ENCODE measurements at regions not wholly inside any gene's neighbourhood (a gene's known extent, or its start where the extent isn't known, plus 50 kb on each side); places are given as distances from the start of the nearest gene placed in this dataset.

- H3K4me1 ChIP-seq, result no peaks in the 10 kb centered on the region
- no peak for TF ChIP-seq POLR2A (IDR thresholded peaks at IDR 0.05)
- no peak for TF ChIP-seq CTCF (IDR thresholded peaks at IDR 0.05 in 8 of 11, conservative IDR thresholded peaks at IDR 0.05 in 3 of 11)
- TF ChIP-seq POLR2AphosphoS5 (IDR thresholded peaks at IDR 0.05), result no peak
- WGBS, 5 donors, result 75 to 97% (median 90%) methylated on average over 1 of the region's 1 CpG
Measured at GRCh38 chrX:127490000-127490399, 562.2 kb downstream of the ACTRT1 start.

GRCh38 chrX:127466211-127466610 lies 586.0 kb downstream of the ACTRT1 start:
- no peaks in the 10 kb centered on the region for H3K9me3 ChIP-seq
- TF ChIP-seq CTCF (IDR thresholded peaks at IDR 0.05 in 8 of 11, conservative IDR thresholded peaks at IDR 0.05 in 3 of 11) (no peak), POLR2AphosphoS5 (IDR thresholded peaks at IDR 0.05) (no peak), POLR2A (IDR thresholded peaks at IDR 0.05) (no peak)
- H3K27ac ChIP-seq, result no peak overlapping the region
- no peak for DNase-seq
- intact Hi-C loops (cut with DNase I; ENCODE audit: low total_unique reads), result no loop called here
- no peaks in the 10 kb centered on the region for H3K36me3 ChIP-seq
- no peak overlapping the region for H3K4me3 ChIP-seq
- H3K4me1 ChIP-seq, result no peaks in the 10 kb centered on the region
- no peaks in the 10 kb centered on the region for H3K27me3 ChIP-seq (replicated peaks in 1 of 7)

More at GRCh38 chrX:127490000-127490399, 562.2 kb downstream of the ACTRT1 start:
- no peaks in the 10 kb centered on the region for H3K27me3 ChIP-seq (replicated peaks in 1 of 7)
- peaks cover 0 to 32% (median 16%) of the 10 kb centered on the region in 8 donors for H3K9me3 ChIP-seq
- no peak overlapping the region for H3K27ac ChIP-seq
- H3K36me3 ChIP-seq, result no peaks in the 10 kb centered on the region
- DNase-seq, result no peak
- no peak overlapping the region for H3K4me3 ChIP-seq
- intact Hi-C loops (cut with DNase I; ENCODE audit: low total_unique reads), result no loop called here

GRCh38 chrX:127459790-127460189 lies 592.4 kb downstream of the ACTRT1 start:
- no peaks in the 10 kb centered on the region for H3K27me3 ChIP-seq (replicated peaks in 1 of 7)
- H3K27ac ChIP-seq, result no peak overlapping the region
- H3K4me3 ChIP-seq, result no peak overlapping the region
- no peak for TF ChIP-seq CTCF (IDR thresholded peaks at IDR 0.05 in 8 of 11, conservative IDR thresholded peaks at IDR 0.05 in 3 of 11)
- TF ChIP-seq POLR2A (IDR thresholded peaks at IDR 0.05), result no peak
- TF ChIP-seq POLR2AphosphoS5 (IDR thresholded peaks at IDR 0.05), result no peak
- DNase-seq, result no peak
- no peaks in the 10 kb centered on the region for H3K36me3 ChIP-seq
- WGBS, 5 donors, result 44 to 82% (median 66%) methylated on average over 4 of the region's 4 CpGs
- intact Hi-C loops (cut with DNase I; ENCODE audit: low total_unique reads), result no loop called here
- H3K9me3 ChIP-seq, result no peaks in the 10 kb centered on the region
- H3K4me1 ChIP-seq, result no peaks in the 10 kb centered on the region

GRCh38 chrX:127457161-127457560 lies 595.0 kb downstream of the ACTRT1 start:
- TF ChIP-seq POLR2AphosphoS5 (IDR thresholded peaks at IDR 0.05), result no peak
- Histone ChIP-seq H3K36me3 (no peaks in the 10 kb centered on the region), H3K9me3 (no peaks in the 10 kb centered on the region), H3K27me3 (replicated peaks in 1 of 7) (no peaks in the 10 kb centered on the region), H3K4me1 (no peaks in the 10 kb centered on the region), H3K4me3 (no peak overlapping the region), H3K27ac (no peak overlapping the region)
- no peak for DNase-seq
- intact Hi-C loops (cut with DNase I; ENCODE audit: low total_unique reads), result no loop called here

GRCh38 chrX:127439676-127440075 lies 612.5 kb downstream of the ACTRT1 start:
- H3K27me3 ChIP-seq (replicated peaks in 1 of 7), result no peaks in the 10 kb centered on the region
- H3K9me3 ChIP-seq, result no peaks in the 10 kb centered on the region
- no peak overlapping the region for H3K4me3 ChIP-seq
- no peak for TF ChIP-seq POLR2AphosphoS5 (IDR thresholded peaks at IDR 0.05)
- no peak for TF ChIP-seq CTCF (IDR thresholded peaks at IDR 0.05 in 8 of 11, conservative IDR thresholded peaks at IDR 0.05 in 3 of 11)
- TF ChIP-seq POLR2A (IDR thresholded peaks at IDR 0.05), result no peak
- DNase-seq, result no peak
- H3K36me3 ChIP-seq, result no peaks in the 10 kb centered on the region
- WGBS, 5 donors, result 55 to 78% (median 66%) methylated on average over 2 of the region's 2 CpGs
- intact Hi-C loops (cut with DNase I; ENCODE audit: low total_unique reads), result no loop called here
- no peaks in the 10 kb centered on the region for H3K4me1 ChIP-seq
- no peak overlapping the region for H3K27ac ChIP-seq
